ENCODE measurements at regions not wholly inside any gene's neighbourhood (a gene's known extent, or its start where the extent isn't known, plus 50 kb on each side); places are given as distances from the start of the nearest gene placed in this dataset.
"Not testable (repeated sequence)": the region's sequence is repeated elsewhere in the genome, so short reads cannot be mapped to it uniquely, and the experiment has no call there.

DNA sequence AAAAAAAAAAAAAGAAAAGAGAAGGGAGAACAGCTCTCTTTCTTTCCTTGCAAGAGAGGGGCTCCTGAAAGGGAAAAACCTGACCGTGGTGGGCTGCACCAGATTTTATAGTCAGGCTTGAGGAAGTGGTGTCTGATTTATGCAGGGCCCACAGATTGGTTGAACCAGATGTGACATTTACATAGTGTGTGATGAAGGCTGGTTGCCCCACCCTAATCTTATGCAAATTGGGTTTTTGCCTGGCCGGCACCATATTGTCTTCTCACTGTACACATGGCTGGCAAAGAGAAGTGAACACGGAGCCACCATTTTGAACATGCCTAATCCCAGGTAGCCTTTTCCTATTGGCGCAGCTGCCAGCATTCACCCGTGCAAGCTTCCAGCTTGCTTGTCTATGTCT is 154.4 kb downstream of the OXSM start:
- no peak for DNase-seq (ENCODE audit: low read depth in 4 of 4, low spot score in 2 of 4)

DNA sequence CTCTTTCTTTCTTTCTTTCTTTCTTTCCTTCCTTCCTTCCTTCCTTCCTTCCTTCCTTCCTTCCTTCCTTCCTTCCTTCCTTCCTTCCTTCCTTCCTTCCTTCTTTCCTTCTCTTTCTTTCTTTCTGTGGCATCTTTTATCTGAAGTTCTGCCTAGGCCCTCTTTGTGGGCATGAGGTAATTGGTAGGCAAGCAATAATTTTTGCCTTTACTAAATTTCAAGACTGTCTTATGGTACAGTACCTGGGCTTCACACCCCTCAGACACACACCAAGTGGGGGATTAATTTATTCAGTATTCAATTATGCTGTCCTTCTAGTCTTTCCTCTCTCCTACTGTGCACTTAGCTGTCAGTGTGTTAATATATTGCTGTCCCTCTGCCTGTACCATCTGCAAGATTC is 155.5 kb downstream of the OXSM start:
- no peak for DNase-seq (ENCODE audit: low read depth in 4 of 4, low spot score in 2 of 4)

DNA sequence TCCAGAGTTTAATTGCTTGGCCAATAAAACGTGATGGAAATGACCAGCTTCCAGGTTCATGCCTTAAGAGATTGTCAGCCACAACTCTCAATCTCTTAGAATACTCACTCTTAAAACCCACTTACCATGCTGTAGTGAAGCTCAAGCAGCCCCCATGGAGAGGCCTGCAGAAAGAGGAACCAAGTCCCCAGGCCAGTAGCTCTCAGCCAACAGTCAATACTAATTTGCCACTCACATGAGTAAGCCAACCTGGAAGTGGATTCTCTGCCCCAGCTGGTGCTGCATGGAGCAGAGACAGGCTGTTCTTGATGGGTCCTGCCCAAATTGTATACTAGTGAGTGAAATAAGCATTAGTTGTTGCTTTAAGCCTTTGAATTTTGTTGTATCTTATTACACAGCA is 155.9 kb downstream of the OXSM start:
- no peak for DNase-seq (ENCODE audit: low read depth in 4 of 4, low spot score in 2 of 4)

DNA sequence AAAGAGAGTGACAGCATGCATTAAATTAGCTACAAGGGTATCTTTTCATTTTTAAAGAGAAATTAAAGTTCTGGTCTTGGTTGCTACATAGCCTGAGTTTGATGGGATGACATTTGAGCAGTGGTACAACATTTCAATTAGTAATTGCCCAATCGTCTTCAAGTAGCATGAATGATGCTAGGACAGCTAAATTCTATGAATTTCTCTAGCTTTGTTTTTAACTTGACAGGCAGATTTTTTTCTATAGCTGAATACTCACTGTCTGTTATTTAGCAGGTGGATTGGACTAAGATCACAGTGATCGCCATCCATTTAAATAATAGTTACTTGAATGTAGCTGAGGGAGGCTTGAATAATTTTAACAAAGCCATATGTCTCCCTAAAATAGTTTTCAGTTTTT is 162.2 kb downstream of the OXSM start:
- DNase-seq (ENCODE audit: low read depth in 4 of 4, low spot score in 2 of 4), result no peak

DNA sequence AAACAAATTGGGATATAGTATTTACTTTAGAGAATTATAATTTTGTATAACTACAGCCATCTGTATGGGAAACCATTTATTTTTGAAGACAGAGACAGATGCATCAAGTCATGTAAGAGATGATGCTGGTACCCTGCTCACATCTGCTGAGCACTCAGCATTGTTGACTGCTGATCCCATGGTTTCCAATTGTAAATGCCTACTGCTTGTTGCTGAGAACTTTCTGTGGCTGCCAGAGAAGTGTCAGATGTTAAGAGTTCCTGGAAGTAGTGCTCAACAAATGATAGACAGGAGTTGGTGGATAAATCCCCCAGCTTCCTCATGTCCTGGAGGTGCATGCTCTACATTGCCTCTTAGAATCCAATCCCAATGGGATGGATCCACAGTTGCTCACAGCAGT is 167.1 kb downstream of the OXSM start:
- no peak for DNase-seq (ENCODE audit: low read depth in 4 of 4, low spot score in 2 of 4)

DNA sequence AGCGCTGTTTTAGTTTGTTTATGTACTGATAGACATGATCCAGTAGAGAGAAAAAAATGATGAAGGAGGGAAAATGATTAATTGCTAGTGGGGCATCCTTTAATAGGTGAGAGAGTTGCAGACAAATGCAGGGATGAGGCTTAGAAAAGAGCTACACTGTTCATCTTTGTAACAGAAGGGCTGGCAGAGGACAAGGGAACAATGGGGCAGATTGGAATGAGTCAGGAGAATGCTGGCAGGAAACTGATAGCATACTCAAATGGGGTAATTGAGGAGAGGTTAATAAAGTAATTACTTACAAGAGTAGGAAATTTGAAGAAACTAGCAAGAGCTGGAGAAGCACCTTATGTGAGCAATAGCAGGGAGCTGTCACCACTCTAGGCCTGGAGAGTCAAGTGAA is 170.9 kb downstream of the OXSM start:
- DNase-seq (ENCODE audit: low read depth in 4 of 4, low spot score in 2 of 4), result no peak

DNA sequence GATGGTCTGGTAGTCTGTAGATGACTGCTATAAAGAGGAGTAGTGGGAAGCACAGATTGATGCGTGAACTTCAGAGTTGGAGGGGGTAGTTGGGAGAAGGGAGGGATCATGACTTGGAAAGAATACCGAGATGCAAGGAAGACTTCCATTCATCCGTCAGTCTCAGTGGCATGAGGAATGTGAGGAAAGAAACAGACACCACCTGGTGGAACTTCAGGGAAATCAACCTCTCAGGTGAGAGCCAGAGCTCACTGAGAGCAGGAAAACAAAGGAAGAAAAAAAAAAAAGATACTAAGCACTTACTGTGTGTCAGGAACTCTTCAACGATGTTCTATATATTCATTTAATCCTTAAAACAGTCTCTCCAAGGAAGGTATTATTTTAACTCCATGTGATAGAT is 172.4 kb downstream of the OXSM start:
- no peak for DNase-seq (ENCODE audit: low read depth in 4 of 4, low spot score in 2 of 4)

DNA sequence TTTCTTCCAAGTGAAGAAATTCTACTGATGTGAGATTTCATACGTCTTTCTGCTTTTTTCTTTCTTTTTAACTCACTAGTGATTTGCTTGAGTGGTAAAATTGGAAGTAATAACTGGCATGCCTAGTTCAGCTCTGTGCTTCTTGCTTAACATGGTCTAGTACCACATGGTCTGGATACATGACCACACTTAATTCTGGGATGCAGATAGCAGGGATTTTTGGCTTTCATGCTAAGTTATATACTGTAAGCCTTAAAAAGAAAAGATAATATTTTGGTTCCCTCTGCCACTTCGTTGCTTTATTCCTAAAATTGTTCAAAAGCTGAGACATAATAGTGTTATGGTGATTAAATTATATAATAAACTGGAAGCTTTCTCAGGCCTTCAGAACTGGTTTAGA is 174.3 kb downstream of the OXSM start:
- DNase-seq (ENCODE audit: low read depth in 4 of 4, low spot score in 2 of 4), result no peak

DNA sequence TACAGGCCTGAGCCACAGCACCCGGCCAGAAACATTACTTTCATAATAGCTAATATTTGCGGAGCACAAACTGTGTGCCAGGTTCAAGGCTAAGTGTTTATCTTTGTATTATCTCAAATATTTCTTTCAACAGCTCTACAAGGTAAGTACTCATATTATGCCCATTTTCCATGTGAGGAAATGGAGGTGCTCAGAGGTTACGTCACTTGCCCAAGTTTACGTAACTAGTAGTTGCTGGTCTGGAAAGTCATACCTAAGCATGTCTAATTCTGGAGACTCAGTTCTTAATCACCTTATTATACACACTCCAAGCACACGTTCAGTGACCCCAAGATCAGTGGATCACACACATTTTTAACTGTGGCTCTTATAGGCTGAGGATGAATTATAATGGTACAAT is 177.5 kb downstream of the OXSM start:
- DNase-seq (ENCODE audit: low read depth in 4 of 4, low spot score in 2 of 4), result no peak

DNA sequence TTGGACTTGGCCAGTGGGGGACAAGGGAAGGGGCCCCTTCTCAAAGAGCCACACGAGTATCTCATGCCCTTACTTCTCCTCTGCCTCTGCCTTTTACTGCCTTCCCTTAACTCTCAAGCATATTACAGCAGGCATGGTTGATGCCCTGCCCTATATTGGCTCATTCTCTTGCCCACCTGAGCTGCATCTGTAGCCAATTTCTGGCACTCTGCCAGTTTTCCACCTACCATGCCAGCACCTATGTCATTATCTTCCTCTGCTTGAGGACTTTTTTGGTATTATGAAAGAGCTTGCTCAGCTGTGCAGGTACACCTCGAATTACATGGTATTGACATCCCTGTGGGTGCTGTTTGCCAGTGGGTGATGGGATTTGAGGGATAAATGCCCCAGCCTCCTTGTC is 181.8 kb downstream of the OXSM start:
- DNase-seq (ENCODE audit: low read depth in 4 of 4, low spot score in 2 of 4), result no peak

DNA sequence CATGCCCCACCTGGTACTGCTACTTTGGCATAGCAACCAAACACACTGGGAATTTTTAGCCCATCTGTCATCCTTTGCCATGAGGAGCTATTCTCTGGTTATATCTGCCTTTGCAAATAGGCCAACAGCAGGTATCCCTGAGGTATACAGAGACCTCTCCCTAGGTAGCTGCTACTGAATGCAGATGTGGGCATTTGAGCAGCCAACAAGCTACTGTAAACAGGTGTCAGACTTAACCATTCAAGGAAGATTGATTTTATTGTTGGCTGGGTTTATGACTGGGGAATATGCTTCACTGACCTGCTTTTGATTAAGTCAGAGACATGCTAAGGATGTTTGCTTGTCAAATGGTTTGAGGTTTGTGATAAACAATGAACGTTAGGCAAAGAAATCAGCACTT is 183.2 kb downstream of the OXSM start:
- DNase-seq (ENCODE audit: low read depth in 4 of 4, low spot score in 2 of 4), result no peak

DNA sequence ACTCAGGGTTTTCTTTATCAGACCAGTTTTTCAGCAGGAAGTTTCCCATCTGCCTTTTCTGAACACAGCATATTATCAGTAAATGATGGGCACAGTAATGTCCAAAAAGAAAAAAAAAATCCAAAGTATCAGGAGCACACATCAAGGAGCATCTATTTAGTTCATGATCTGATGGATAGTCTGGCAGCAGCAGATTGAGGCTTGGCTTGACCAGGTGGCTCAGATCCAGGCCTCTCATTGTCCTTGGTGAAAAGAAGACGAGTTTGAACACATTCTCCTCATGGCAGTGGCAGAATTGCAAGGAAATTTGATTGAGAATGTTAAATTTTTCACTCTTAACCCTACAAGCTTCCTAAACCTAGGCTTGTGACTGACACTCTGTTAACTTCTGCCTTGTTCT is 192.9 kb downstream of the OXSM start:
- DNase-seq (ENCODE audit: low read depth in 4 of 4, low spot score in 2 of 4), result no peak

DNA sequence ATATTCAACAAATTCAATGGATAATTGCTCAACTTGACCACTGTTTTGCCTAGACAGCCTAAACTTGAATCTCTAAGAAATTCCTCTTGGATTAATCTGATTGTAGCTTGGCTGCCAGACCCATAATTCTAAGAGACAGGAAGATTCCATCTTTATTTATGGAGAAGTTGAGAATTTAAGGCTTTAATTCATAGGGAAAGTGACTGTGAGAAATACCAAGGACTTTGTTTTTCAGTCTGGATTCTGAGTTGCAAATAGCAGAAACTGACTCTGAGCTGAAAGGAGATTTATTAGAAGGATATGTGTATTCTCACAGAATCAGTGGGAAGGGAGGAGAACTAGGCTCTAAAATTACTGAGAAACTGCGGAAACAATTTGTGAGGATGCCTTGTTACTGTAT is 195.7 kb downstream of the OXSM start:
- DNase-seq (ENCODE audit: low read depth in 4 of 4, low spot score in 2 of 4), result no peak

DNA sequence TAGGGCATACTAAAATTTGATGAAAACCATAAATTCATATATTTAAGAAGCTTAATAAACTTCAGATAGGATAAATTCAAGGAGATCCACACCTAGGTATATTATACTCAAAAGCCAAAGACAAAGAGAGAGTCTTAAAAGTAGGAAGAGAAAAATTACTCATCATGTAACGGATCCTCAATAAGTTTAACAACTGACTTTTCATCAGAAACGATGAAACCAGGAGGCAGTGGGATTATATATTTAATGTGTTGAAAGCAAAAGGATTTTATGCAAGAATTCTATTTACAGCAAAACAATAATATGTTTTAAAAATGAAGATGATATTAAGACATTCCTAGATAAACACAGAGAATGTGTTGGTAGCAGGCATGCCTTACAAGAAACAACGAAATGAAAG is 202.7 kb downstream of the OXSM start:
- no peak for DNase-seq (ENCODE audit: low read depth in 4 of 4, low spot score in 2 of 4)

DNA sequence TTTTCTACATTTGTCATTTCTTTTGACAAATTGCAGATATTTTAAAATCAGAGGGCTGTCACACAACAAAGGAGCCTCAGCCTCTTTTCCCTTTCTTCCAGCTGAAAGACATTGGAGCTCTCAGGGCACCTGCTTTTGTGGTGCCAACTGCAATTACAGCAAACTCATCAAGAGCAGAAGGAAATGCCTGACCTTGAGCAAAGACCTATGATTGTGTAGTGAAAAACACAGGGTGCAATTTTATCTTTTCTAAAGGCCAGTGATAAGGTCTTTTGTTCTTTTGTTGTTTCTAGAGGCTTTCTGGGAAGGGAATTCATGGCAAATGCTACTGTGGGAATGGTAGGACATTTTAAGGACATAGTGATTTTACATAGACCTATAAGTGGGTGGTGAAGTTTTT is 214.3 kb downstream of the OXSM start:
- no peak for DNase-seq (ENCODE audit: low read depth in 4 of 4, low spot score in 2 of 4)

DNA sequence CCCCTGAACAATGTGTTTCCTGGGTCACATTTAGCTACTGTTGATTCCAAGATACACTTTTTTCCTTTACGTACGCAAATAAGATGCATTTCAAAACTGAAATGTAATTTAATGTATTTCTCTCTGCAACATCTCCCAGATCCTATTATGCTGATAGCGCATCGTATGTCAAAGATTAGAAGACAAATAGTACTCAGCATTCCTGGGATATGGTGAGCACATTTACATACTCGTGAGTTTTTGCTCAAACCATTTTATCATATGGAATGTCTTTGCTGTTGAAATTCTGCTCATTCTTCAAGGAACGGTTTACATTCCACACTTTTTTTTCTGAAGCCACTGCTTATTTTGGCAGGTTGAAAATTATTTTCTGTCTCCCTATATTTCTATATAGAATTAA is 221.4 kb downstream of the OXSM start:
- DNase-seq (ENCODE audit: low read depth in 4 of 4, low spot score in 2 of 4), result no peak

DNA sequence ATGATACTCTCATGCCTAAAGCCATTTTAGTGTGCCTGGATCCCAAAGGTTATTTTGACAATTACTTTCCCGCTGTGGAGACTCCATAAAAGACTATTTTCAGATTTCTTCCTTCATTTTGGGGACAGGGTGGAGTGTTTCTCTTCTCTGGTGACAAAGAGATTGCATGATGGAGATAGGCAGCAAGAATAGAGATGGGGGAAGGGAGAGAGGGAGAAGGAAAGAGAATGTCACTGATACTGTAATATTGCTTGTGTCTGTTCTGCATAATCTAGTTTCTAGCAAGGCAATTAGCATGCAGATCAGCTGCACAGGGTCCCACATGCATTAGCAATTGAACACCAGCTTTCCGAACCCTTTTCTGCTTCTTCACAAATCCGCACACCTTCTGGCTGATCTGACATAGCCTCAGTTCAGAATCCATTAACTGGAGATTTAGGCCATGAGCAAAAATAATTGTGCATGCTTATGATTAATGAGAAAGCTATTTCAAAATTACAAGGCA is 222.4 kb downstream of the OXSM start:
- DNase-seq (ENCODE audit: low read depth in 4 of 4, low spot score in 2 of 4), result no peak

DNA sequence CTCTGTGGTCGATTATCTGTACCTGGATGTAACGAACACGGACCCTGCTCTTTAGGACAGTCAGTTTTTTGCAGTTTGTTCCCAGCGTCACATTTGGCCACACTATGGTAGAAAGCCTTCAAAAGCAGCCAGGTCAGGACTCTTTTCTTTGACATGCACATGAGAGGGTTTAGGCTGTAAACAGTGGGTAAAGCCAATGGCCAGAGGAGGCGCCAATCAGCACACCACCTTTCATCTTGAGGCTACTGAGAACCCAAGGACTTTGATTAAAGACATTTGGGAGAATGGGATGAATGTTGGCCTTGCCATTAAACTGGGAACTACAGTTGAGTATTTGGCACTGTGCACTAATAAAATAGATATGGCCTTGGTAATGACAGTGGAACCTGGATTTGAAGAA is 225.9 kb downstream of the OXSM start:
- no peak for DNase-seq (ENCODE audit: low read depth in 4 of 4, low spot score in 2 of 4)

DNA sequence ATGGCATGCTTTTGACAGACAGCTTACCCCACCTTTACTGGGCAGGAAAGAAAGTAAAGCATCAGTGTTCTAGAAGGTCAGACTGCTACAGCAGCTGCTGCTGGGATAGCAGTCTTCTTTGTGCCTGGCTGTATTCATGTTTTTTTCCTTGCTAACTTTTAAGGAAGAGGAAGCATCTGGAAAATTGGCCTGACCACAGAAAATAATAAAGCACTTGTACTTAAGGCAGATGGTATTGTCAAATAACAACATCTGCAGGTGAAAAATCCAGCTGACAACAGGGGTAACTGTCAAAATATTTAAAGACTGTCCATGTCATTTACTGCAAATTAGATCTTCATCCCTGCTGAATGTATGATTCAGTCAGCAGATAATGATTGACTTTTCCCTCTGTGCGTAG is 229.0 kb downstream of the OXSM start:
- DNase-seq (ENCODE audit: low read depth in 4 of 4, low spot score in 2 of 4), result no peak

DNA sequence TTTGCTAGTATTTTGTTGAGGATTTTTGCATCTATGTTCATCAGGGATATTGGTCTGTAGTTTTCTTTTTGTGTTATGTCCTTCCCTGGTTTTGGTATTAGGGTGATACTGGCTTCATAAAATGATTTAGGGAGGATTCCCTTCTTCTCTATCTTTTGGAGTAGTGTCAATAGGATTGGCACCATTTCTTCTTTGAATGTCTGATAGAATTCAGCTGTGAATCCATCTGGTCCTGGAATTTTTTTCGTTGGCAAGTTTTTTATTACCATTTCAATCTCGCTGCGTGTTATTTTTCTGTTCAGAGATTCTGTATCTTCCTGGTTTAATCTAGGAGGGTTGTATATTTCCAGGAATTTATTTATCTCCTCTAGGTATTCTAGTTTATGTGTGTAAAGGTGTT is 234.3 kb downstream of the OXSM start:
- DNase-seq (ENCODE audit: low read depth in 4 of 4, low spot score in 2 of 4), result not testable (repeated sequence)

DNA sequence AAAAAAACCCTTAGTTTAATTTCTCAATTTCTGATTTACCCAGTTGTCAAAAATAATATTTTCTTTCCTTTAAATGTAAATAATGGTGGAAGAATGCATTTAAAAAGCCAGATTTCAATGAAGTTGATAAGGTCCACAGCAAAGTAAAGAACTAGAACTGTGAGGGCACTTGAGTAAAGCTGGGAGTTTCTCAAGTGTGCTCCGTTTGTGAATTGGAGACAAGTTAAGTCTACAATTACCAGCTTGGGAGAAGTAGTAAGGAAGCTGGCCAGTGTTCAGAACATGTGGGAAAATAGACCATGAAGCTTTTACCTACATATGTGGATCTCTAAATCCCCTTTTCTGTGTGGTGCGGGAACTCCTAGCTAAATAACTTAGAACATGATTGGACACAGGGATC is 239.4 kb downstream of the OXSM start:
- DNase-seq (ENCODE audit: low read depth in 4 of 4, low spot score in 2 of 4), result no peak

DNA sequence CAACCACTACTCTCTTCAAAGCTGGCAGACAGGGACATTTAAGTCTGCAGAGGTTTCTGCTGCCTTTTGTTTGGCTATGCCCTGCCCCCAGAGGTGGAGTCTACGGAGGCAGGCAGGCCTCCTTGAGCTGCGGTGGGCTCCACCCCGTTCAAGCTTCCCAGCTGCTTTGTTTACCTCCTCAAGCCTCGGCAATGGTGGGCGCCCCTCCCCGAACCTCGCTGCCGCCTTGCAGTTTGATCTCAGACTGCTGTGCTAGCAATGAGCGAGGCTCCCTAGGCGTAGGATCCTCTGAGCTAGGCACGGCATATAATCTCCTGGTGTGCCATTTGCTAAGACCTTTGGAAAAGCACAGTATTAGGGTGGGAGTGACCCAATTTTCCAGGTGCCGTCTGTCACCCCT is 252.2 kb downstream of the OXSM start:
- DNase-seq (ENCODE audit: low read depth in 4 of 4, low spot score in 2 of 4), result not testable (repeated sequence)

DNA sequence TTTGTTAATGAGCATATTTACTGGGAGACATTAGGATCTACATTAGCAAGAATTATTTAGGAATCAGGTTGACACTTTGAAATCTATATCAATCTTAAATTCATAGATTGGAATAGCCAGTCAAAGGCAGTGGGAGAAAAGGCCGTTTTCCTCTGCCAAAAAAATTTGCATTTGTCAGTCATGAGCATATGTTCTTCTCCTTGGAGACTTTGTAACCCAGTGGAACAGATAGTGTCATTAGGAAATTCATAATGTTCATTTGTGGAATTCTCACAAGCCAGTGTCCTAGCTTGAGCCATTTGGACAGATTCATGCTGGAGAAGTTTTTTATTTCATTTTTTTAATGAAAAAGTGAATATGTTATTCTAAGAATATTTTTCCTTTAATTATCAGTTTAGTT is 260.1 kb downstream of the OXSM start:
- no peak for DNase-seq (ENCODE audit: low read depth in 4 of 4, low spot score in 2 of 4)

DNA sequence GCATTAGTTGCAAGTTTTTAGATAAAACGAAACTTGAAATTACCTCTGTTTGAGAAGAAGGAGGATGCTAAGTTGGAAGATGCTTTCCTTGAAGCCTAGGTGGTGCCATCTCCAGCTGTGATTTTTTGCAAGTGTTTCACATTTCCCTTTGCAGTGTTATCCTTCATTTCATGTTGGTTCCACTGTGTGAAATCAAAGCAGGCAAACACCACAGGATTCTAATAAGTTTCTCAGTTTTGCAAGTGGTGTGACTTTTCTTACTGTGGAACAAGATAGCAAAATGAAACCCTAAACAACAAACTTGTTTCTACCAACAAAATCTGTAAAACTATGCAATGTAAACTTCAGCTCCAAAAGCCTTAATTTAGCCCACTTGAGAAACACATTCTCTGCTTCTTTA is 260.9 kb downstream of the OXSM start:
- DNase-seq (ENCODE audit: low read depth in 4 of 4, low spot score in 2 of 4), result no peak
